Fibroblast of skin of abdomen (primary cell): ENCODE measurements at regions not wholly inside any gene's neighbourhood (a gene's known extent, or its start where the extent isn't known, plus 50 kb on each side); places are given as distances from the start of the nearest gene placed in this dataset.

ENCODE experiments used
- DNase-seq: peaks from one replicate; pipeline ENCODE4 v3.0.0-alpha.2; 2013

GRCh38 chr3:59284926-59285325 lies 235.1 kb upstream of the CFAP20DC start:
- DNase-seq = no peak

- DNase-seq = no peak
Measured at GRCh38 chr3:59280113-59280512, 230.3 kb upstream of the CFAP20DC start.

- DNase-seq = no peak
Measured at GRCh38 chr3:59277816-59278215, 228.0 kb upstream of the CFAP20DC start.

- DNase-seq = no peak
Measured at GRCh38 chr3:59277201-59277600, 227.4 kb upstream of the CFAP20DC start.

- DNase-seq = peak; percentile 39
Measured at GRCh38 chr3:59273976-59274375, 224.2 kb upstream of the CFAP20DC start.

- DNase-seq = no peak
Measured at GRCh38 chr3:59271971-59272370, 222.1 kb upstream of the CFAP20DC start.

- DNase-seq = no peak
Measured at GRCh38 chr3:59270921-59271320, 221.1 kb upstream of the CFAP20DC start.

- DNase-seq = no peak
Measured at GRCh38 chr3:59270209-59270608, 220.4 kb upstream of the CFAP20DC start.

GRCh38 chr3:59268170-59268569 lies 218.3 kb upstream of the CFAP20DC start:
- peak; percentile 76 for DNase-seq

GRCh38 chr3:59267021-59267420 lies 217.2 kb upstream of the CFAP20DC start:
- peak; percentile 39 for DNase-seq

- no peak for DNase-seq
Measured at GRCh38 chr3:59266551-59266950, 216.7 kb upstream of the CFAP20DC start.

GRCh38 chr3:59265566-59265965 lies 215.7 kb upstream of the CFAP20DC start:
- no peak for DNase-seq

- no peak for DNase-seq
Measured at GRCh38 chr3:59264366-59264765, 214.5 kb upstream of the CFAP20DC start.

GRCh38 chr3:59263152-59263551 lies 213.3 kb upstream of the CFAP20DC start:
- DNase-seq = no peak

GRCh38 chr3:59262076-59262498 lies 212.3 kb upstream of the CFAP20DC start:
- no peak for DNase-seq

- no peak for DNase-seq
Measured at GRCh38 chr3:59261009-59261408, 211.2 kb upstream of the CFAP20DC start.

GRCh38 chr3:59258550-59259260 lies 208.9 kb upstream of the CFAP20DC start:
- DNase-seq = no peak

GRCh38 chr3:59257506-59257905 lies 207.7 kb upstream of the CFAP20DC start:
- no peak for DNase-seq

- DNase-seq = no peak
Measured at GRCh38 chr3:59256230-59256629, 206.4 kb upstream of the CFAP20DC start.

GRCh38 chr3:59254976-59255375 lies 205.2 kb upstream of the CFAP20DC start:
- DNase-seq = no peak

- DNase-seq = no peak
Measured at GRCh38 chr3:59254433-59254832, 204.6 kb upstream of the CFAP20DC start.

- DNase-seq = no peak
Measured at GRCh38 chr3:59253523-59253922, 203.7 kb upstream of the CFAP20DC start.

- DNase-seq = no peak
Measured at GRCh38 chr3:59251869-59252268, 202.0 kb upstream of the CFAP20DC start.

- DNase-seq = no peak
Measured at GRCh38 chr3:59250600-59250999, 200.8 kb upstream of the CFAP20DC start.
